GM21737 (cell line): ENCODE measurements at regions not wholly inside any gene's neighbourhood (a gene's known extent, or its start where the extent isn't known, plus 50 kb on each side); places are given as distances from the start of the nearest gene placed in this dataset.
"Not testable (repeated sequence)": the region's sequence is repeated elsewhere in the genome, so short reads cannot be mapped to it uniquely, and the experiment has no call there.

Experiments used
- ATAC-seq: cut with Tn5 transposase; IDR thresholded peaks from one replicate; pipeline ENCODE4 v1.9.1; 2021; ENCODE audit warnings: mild to moderate bottlenecking, moderate library complexity; ENCODE audit not compliant: unreplicated experiment

DNA sequence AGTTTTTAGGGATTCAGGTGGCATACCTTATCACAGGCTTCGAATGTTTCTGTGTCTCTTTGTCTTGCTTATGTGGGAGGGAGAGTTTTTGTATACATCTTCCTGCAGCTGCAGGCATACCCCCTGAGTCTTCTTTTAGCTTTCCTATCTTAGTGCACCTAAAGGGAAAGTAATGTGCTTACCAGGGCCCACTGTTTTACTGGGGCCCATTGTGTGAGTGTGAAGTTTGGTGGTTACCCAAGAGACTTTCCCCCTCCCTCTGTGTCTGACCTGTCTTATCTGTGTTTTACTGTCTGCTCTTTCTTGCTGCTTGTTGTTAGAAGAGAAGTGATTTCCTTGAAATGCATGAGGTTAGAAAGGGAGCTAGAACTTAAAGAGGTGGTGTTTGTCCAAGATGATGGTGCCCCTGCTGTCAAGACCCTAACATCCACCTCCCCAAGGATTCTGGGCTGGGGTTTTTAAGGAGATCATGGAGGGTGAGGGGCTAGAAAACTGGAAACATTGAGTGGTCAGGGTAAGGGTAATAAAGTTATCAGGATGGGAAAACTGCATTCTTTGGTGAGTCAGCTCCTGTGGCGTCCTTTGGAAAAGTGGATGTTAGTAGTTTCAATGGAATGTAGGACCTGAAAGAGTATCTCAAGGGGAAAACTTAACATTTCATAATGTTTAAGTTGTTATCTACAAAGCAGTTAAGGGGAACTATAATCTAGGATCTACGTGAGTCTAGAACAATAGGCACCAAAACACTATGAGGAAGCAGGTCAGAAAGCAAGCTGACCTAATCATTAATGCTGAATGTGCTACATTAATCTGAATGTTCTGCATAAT, 583.5 kb upstream of the TUSC1 start:
- no peak for ATAC-seq

GRCh38 chr9:26260238-26260637, 582.0 kb upstream of the TUSC1 start:
- ATAC-seq, result no peak

- no peak for ATAC-seq
Observed at GRCh38 chr9:26247861-26248260, 569.6 kb upstream of the TUSC1 start.

DNA sequence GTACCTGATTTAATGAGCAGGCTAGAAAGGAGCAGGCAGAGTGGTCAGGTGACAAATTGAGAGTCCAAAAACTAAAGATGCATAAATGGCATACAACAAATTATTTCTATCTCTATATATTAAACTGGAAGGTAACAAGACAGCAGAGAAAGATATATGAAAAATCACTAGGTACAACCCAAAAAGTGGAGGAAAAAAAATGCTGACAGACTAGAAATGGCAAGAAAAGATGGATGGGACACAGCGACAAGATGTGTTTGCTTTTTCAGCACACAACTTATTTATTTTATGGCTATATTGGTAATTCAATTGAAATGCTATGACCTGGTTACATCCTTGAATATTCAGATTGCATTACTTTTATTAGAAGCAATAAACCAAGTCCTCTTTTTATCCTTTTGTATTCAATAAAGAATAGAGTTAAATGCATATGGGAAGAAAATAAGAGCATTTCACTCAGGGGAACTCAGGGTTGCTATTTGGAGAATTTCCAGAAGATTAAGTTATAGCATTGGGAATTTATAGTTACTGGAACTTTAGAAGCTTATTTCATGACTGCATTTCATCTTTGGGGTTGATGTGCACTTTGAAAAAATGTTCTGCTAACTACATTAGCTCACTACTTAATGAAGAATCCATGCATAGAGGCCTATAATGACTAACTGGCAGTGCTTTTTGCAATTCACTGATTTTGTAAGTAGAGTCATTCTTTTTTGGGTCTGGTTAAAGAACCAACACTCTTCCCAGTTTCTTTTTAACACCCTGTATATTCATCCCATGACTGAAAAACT, 566.6 kb upstream of the TUSC1 start:
- ATAC-seq, result no peak

DNA sequence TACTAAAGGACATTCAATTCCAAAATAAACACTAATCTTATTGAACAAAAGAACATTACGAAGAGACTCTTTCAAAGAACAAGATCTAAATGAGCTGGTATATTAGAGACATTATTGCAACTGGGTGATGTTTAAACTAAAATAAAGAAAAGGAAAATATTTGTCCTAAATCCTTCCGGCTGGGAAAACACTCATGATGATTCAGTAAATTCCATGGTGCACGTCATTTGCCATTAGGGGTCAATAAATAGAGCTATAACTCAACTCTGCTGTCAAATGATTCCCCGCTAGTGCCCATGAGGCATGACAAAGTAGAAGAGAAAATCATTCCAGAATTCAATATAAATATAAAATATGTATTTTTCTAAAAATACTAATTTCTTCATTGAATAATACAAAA, 565.5 kb upstream of the TUSC1 start:
- ATAC-seq, result no peak

DNA sequence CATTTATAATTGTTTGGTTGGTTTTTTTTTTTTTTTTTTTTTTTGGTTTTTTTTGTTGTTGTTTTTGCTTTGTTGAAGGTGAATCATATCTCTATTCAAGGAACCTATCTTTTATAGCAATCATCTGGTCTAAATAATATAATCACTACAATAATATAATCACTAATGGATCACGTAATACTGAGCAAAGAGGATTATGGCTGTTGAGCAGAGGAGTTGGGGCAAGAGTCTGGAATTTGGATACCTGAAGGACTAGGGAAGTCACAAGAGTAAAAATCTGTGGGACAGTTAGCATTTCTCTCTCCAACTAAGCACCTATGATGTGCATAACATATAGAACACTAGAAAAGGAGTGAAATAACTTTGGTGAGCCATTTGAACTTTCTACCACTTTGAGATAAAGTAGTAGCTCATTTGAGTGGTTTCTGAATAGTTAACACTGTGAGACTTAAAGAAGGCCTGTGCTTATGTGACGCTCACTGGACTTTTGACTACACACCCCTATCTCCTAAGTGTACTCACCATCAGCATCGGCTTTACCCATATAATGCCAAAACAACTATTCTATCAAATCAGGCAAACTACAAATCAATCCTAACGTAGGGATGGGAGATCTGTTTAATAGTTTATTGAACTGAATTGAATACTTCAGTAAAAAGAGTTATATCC, 564.9 kb upstream of the TUSC1 start:
- ATAC-seq, result no peak

GRCh38 chr9:26240020-26240419, 561.8 kb upstream of the TUSC1 start:
- no peak for ATAC-seq

GRCh38 chr9:26237256-26237655, 559.0 kb upstream of the TUSC1 start:
- no peak for ATAC-seq

GRCh38 chr9:26234865-26235264, 556.6 kb upstream of the TUSC1 start:
- ATAC-seq, result no peak

GRCh38 chr9:26231391-26231790, 553.1 kb upstream of the TUSC1 start:
- no peak for ATAC-seq

DNA sequence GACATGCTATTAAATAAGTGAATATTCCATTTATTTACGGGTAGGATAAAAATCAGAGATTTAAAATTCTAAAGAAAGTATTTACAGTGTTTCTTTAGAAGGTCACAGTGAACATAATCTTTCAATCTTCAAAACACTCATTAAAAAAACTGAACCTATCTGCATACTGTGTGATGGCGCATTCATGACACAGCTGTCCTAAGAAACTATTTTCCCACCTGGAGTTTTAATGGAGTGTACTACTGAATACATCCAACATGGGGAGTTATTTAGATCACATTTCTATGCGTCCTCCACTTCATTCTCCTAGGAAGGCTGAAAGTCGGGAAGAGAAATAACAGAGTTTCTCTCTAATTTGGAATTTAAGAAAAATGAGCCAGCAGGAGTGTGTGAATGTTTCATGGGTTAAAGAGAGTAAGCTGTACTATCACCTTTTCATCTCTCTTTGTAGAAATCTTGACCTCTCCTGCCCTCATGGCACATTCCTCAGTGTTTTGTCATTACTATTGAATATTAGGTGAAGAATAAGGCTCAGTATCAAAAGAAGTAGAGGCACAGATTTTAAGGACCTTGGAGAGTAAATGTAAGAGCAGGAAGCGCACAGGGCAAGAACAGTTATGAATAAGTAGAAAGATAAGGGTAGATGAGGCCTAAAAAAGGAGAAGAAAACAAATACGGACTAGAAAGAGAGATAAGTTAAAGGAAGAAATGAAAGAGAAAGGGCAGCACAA, 551.2 kb upstream of the TUSC1 start:
- no peak for ATAC-seq

GRCh38 chr9:26228273-26228672, 550.0 kb upstream of the TUSC1 start:
- no peak for ATAC-seq

DNA sequence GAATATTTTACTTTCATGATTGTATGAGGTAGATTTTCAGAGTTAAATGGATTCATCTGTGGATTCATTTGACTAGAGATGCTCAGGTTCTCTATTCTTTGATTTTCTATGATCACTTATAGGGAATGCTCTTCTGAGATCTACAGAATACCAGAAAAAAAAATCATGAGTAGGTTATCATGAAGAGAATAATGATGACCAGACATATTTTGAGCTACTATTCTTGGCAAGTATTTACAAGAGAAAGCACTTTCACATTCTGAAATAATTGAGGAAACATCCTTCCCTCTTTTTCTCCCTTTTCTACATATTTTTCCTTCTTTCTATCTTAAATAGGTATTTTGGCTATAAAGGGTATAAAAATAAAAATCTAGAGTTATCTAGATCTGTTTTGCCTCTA, 543.0 kb upstream of the TUSC1 start:
- no peak for ATAC-seq

GRCh38 chr9:26220367-26220766, 542.1 kb upstream of the TUSC1 start:
- ATAC-seq, result no peak

- no peak for ATAC-seq
Observed at GRCh38 chr9:26219961-26220360, 541.7 kb upstream of the TUSC1 start.

- ATAC-seq, result no peak
Observed at GRCh38 chr9:26216702-26217101, 538.5 kb upstream of the TUSC1 start.

DNA sequence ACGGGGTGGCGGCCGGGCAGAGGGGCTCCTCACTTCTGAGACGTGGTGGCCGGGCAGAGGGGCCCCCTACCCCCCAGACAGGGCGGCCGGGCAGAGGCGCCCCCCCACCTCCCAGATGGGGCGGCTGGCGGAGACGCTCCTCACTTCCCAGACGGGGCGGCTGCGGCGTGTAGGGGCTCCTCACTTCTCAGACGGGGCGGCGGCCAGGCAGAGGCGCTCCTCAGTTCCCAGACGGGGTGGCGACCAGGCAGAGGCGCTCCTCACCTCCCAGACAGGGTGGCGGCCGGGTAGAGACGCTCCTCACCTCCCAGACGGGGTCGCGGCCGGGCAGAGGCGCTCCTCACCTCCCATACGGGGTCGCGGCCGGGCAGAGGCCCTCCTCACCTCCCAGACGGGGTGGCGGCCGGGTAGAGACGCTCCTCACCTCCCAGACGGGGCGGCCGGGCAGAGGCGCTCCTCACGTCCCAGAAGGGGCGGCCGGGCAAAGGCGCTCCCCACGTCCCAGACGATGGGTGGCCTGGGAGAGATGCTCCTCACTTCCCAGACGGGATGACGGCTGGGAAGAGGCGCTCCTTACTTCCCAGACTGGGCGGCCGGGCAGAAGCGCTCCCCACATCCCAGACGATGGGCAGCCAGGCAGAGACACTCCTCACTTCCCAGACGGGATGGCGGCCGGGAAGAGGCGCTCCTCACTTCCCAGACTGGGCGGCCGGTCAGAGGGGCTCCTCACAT, 536.6 kb upstream of the TUSC1 start:
- not testable (repeated sequence) for ATAC-seq

- no peak for ATAC-seq
Observed at GRCh38 chr9:26210338-26210851, 532.2 kb upstream of the TUSC1 start.

- ATAC-seq, result no peak
Observed at GRCh38 chr9:26205261-26205660, 527.0 kb upstream of the TUSC1 start.

DNA sequence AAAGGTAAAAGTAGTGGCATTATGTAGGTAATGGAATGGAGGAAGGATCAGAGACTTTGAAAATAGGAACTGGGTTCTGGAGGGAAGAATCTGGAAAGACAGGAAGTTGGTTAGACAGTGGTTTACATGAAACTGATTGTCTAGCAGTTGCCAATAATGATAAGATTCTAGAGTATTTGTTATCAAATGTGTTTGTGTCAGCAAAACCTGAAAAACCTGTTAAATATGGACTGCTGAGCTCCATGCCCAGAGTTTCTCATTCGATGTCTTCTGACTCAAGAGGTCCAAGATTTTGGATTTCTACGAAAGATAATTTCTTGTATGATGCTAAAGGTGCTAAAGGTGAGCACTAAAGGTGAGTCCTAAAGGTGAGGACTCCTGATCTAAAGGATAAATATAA, 515.0 kb upstream of the TUSC1 start:
- ATAC-seq, result no peak
